ENCODE measurements at regions not wholly inside any gene's neighbourhood (a gene's known extent, or its start where the extent isn't known, plus 50 kb on each side); places are given as distances from the start of the nearest gene placed in this dataset.

GRCh38 chr3:643376-643775, 446.8 kb downstream of the CHL1 start:
- DNase-seq (ENCODE audit: low spot score): no peak
- Histone ChIP-seq H3K27me3 (replicated peaks; ENCODE audit: insufficient read depth, low read depth, low read length, poor library complexity) (no peaks in the 10 kb centered on the region), H3K27ac (ENCODE audit: low read depth, low read length, poor library complexity, severe bottlenecking) (no peak overlapping the region), H3K36me3 (ENCODE audit: insufficient read depth, low read length, poor library complexity, severe bottlenecking) (no peaks in the 10 kb centered on the region), H3K4me3 (ENCODE audit: low read depth, low read length, poor library complexity, severe bottlenecking) (no peak overlapping the region), H3K9me3 (ENCODE audit: low read depth, low read length, poor library complexity, severe bottlenecking) (no peaks in the 10 kb centered on the region), H3K4me1 (ENCODE audit: insufficient read depth, low read length, poor library complexity, severe bottlenecking) (no peaks in the 10 kb centered on the region)
- POLR2A ChIA-PET (ENCODE audit: low non-redundant PET): no interaction called here
- CTCF ChIA-PET: no interaction called here
- TF ChIP-seq EZH2 (IDR thresholded peaks at IDR 0.05; ENCODE audit: borderline replicate concordance, low read depth, low read length, poor library complexity, severe bottlenecking): no peak
- TF ChIP-seq CTCF (conservative IDR thresholded peaks at IDR 0.05; ENCODE audit: low read depth, low read length): no peak
- intact Hi-C loops (cut with micrococcal nuclease; ENCODE audit: unreplicated experiment): no loop called here
- BruUV-seq (replicated peaks): no TSS peak

GRCh38 chr3:655824-656223, 437.0 kb upstream of the CNTN6 start:
- H3K4me1 ChIP-seq (ENCODE audit: insufficient read depth, low read length, poor library complexity, severe bottlenecking): no peaks in the 10 kb centered on the region
- intact Hi-C loops (cut with micrococcal nuclease; ENCODE audit: unreplicated experiment): no loop called here
- no peaks in the 10 kb centered on the region for H3K27me3 ChIP-seq (replicated peaks; ENCODE audit: insufficient read depth, low read depth, low read length, poor library complexity)
- TF ChIP-seq CTCF (conservative IDR thresholded peaks at IDR 0.05; ENCODE audit: low read depth, low read length) (no peak), EZH2 (IDR thresholded peaks at IDR 0.05; ENCODE audit: borderline replicate concordance, low read depth, low read length, poor library complexity, severe bottlenecking) (no peak)
- no peaks in the 10 kb centered on the region for H3K9me3 ChIP-seq (ENCODE audit: low read depth, low read length, poor library complexity, severe bottlenecking)
- H3K27ac ChIP-seq (ENCODE audit: low read depth, low read length, poor library complexity, severe bottlenecking): no peak overlapping the region
- CTCF ChIA-PET: no interaction called here
- H3K4me3 ChIP-seq (ENCODE audit: low read depth, low read length, poor library complexity, severe bottlenecking): no peak overlapping the region
- no peak for DNase-seq (ENCODE audit: low spot score)
- BruUV-seq (replicated peaks): no TSS peak
- POLR2A ChIA-PET (ENCODE audit: low non-redundant PET): no interaction called here
- no peaks in the 10 kb centered on the region for H3K36me3 ChIP-seq (ENCODE audit: insufficient read depth, low read length, poor library complexity, severe bottlenecking)

- CTCF ChIA-PET: no interaction called here
- intact Hi-C loops (cut with micrococcal nuclease; ENCODE audit: unreplicated experiment): no loop called here
- H3K4me1 ChIP-seq (ENCODE audit: insufficient read depth, low read length, poor library complexity, severe bottlenecking): no peaks in the 10 kb centered on the region
- H3K9me3 ChIP-seq (ENCODE audit: low read depth, low read length, poor library complexity, severe bottlenecking): no peaks in the 10 kb centered on the region
- DNase-seq (ENCODE audit: low spot score): no peak
- POLR2A ChIA-PET (ENCODE audit: low non-redundant PET): no interaction called here
- BruUV-seq (replicated peaks): no TSS peak
- no peak overlapping the region for H3K4me3 ChIP-seq (ENCODE audit: low read depth, low read length, poor library complexity, severe bottlenecking)
- no peak for TF ChIP-seq CTCF (conservative IDR thresholded peaks at IDR 0.05; ENCODE audit: low read depth, low read length)
- no peaks in the 10 kb centered on the region for H3K27me3 ChIP-seq (replicated peaks; ENCODE audit: insufficient read depth, low read depth, low read length, poor library complexity)
- H3K27ac ChIP-seq (ENCODE audit: low read depth, low read length, poor library complexity, severe bottlenecking): no peak overlapping the region
- H3K36me3 ChIP-seq (ENCODE audit: insufficient read depth, low read length, poor library complexity, severe bottlenecking): no peaks in the 10 kb centered on the region
Measured at GRCh38 chr3:661356-661755, 431.5 kb upstream of the CNTN6 start.
